HEK293 (cell line): ENCODE measurements at regions not wholly inside any gene's neighbourhood (a gene's known extent, or its start where the extent isn't known, plus 50 kb on each side); places are given as distances from the start of the nearest gene placed in this dataset.

ENCODE experiments used
- ZNF792 ChIP-seq: fragments of 450-650 bp; formaldehyde crosslinking; IDR thresholded peaks from 2 replicates; pipeline ENCODE4 v1.5.1; 2016; ENCODE audit warnings: missing biosample characterization, missing genetic modification characterization
- TF ChIP-seq, protein P1 (sequence below): fragments of 450-650 bp; formaldehyde crosslinking; conservative IDR thresholded peaks from 2 replicates; pipeline ENCODE4 v1.5.1; 2016; ENCODE audit warnings: low read depth, missing biosample characterization, missing genetic modification characterization

GRCh38 chr5:91288118-91288916 lies 94.8 kb downstream of the ARRDC3 start:
- TF ChIP-seq ZNF792 (tag by site-specific recombination), result no peak
- TF ChIP-seq, protein P1, sequence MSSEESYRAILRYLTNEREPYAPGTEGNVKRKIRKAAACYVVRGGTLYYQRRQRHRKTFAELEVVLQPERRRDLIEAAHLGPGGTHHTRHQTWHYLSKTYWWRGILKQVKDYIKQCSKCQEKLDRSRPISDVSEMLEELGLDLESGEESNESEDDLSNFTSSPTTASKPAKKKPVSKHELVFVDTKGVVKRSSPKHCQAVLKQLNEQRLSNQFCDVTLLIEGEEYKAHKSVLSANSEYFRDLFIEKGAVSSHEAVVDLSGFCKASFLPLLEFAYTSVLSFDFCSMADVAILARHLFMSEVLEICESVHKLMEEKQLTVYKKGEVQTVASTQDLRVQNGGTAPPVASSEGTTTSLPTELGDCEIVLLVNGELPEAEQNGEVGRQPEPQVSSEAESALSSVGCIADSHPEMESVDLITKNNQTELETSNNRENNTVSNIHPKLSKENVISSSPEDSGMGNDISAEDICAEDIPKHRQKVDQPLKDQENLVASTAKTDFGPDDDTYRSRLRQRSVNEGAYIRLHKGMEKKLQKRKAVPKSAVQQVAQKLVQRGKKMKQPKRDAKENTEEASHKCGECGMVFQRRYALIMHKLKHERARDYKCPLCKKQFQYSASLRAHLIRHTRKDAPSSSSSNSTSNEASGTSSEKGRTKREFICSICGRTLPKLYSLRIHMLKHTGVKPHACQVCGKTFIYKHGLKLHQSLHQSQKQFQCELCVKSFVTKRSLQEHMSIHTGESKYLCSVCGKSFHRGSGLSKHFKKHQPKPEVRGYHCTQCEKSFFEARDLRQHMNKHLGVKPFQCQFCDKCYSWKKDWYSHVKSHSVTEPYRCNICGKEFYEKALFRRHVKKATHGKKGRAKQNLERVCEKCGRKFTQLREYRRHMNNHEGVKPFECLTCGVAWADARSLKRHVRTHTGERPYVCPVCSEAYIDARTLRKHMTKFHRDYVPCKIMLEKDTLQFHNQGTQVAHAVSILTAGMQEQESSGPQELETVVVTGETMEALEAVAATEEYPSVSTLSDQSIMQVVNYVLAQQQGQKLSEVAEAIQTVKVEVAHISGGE, result no peak
